HG03469 (cell line): ENCODE measurements at regions not wholly inside any gene's neighbourhood (a gene's known extent, or its start where the extent isn't known, plus 50 kb on each side); places are given as distances from the start of the nearest gene placed in this dataset.
"Not testable (repeated sequence)": the region's sequence is repeated elsewhere in the genome, so short reads cannot be mapped to it uniquely, and the experiment has no call there.

Source experiments
- ATAC-seq: cut with Tn5 transposase; IDR thresholded peaks from one replicate; pipeline ENCODE4 v1.9.1; 2021; ENCODE audit warnings: mild to moderate bottlenecking, moderate library complexity, moderate number of reproducible peaks; ENCODE audit not compliant: unreplicated experiment

- no peak for ATAC-seq
These were observed 1152.6 kb downstream of the NSUN3 start for GRCh38 chr3:95215437-95215957.

DNA sequence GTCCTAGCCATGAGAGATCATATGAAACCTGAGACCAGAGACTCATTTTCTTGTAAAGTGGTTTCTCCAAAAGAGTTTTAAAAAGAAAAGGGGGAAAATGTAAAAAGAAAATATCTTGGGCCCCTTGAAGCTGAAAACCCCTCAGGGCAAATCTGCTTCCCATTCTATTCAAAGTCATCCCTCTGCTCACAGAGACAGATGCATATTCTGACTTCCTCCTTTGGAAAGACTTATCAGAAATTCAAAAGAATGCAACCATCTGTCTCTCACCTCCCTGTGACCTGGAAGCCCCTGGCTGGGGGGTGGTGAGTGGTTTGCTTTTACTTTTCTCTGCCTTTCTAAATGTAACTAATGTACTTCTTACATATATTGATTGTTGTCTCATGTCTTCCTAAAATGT is 1154.8 kb downstream of the NSUN3 start:
- ATAC-seq = no peak

DNA sequence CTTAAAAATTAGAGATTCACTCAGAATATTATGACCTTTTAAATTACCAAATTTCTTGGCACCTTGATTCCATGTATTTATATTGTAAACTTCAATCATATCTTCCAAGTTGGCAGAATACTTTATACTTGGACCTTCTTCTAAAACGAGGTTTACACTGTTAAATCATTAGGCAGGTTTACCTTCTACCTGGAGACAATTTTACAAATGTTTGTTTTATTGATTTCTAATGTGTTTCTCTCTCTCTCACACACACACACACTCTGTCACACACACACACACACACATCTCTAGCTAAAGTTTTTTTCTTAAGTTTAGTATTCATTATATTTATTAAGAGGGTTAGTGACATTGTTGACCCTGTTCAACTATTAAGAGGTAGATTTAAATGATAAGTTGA is 1155.6 kb downstream of the NSUN3 start:
- ATAC-seq = no peak

- no peak for ATAC-seq
These were observed 1163.6 kb downstream of the NSUN3 start for GRCh38 chr3:95226437-95226836.

DNA sequence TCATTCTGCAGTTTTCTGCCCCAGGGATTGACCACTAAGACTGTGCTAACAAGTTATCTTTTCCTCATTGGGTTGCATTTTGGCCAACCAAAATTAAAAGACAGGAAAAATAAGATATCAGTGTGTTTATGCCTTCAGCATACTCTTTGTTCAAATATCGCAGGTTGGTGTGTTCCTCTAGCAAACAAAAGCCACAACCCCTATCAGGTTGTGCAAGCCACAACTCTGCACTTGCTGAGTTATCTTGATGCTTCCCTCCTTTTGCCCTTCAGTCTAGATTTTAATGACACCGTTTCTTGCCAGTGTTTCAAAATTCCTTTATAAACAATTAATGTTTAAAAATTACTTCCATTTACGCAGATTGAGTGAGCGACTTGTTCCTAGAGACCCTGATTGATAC is 1164.2 kb downstream of the NSUN3 start:
- ATAC-seq = no peak

GRCh38 chr3:95228416-95228815 is 1165.6 kb downstream of the NSUN3 start:
- ATAC-seq = no peak

DNA sequence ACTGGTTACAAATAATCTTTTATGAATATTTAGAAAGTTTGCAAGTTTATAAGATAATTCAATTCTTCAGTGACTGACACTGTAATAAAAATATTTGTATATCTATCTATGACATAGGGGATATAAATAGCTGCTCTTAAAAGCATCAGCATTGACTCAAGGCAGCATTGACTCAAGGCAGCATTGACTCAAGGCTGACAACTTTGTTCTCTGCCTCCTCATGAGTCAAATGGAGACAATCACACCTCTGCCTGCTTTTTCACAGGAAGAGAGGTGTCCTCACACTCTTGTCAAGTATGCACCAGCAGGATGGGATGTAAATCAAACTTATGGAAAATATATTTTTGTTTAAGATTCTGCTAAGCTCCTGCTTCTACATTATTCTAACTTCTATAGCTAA is 1173.1 kb downstream of the NSUN3 start:
- ATAC-seq = no peak

DNA sequence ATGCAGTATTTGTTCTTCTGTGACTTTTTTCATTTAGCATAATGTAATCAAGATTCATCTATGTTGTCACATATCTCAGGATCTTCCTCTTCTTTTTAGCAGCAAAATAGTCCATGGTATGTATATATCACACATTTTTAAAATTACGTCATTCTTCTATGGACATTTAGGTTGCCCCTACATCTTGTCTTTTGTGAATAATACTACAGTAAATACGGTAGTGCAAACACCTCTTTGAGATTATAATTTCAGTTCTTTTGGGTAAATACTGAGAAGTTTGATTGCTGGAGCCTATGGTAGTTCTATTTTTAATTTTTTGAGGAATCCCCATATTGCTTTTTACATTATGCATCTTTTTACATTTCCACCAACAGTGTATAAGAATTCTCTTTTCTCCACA is 1174.9 kb downstream of the NSUN3 start:
- ATAC-seq = no peak

- ATAC-seq = no peak
These were observed 1177.5 kb downstream of the NSUN3 start for GRCh38 chr3:95240395-95240794.

GRCh38 chr3:95241256-95241655 is 1178.4 kb downstream of the NSUN3 start:
- ATAC-seq = not testable (repeated sequence)

- ATAC-seq = no peak
These were observed 1183.6 kb downstream of the NSUN3 start for GRCh38 chr3:95246413-95246812.

GRCh38 chr3:95254061-95254460 is 1191.2 kb downstream of the NSUN3 start:
- ATAC-seq = no peak

GRCh38 chr3:95254758-95255157 is 1191.9 kb downstream of the NSUN3 start:
- ATAC-seq = no peak

- no peak for ATAC-seq
These were observed 1202.3 kb downstream of the NSUN3 start for GRCh38 chr3:95265129-95265528.

GRCh38 chr3:95271395-95271794 is 1208.5 kb downstream of the NSUN3 start:
- ATAC-seq = no peak

- ATAC-seq = no peak
These were observed 1209.3 kb downstream of the NSUN3 start for GRCh38 chr3:95272166-95272565.

GRCh38 chr3:95272781-95273180 is 1209.9 kb downstream of the NSUN3 start:
- no peak for ATAC-seq

GRCh38 chr3:95277613-95278012 is 1214.8 kb downstream of the NSUN3 start:
- ATAC-seq = no peak

GRCh38 chr3:95280711-95281352 is 1218.0 kb downstream of the NSUN3 start:
- no peak for ATAC-seq

GRCh38 chr3:95289295-95289694 is 1226.4 kb downstream of the NSUN3 start:
- no peak for ATAC-seq

GRCh38 chr3:95297581-95297980 is 1234.7 kb downstream of the NSUN3 start:
- ATAC-seq = no peak

DNA sequence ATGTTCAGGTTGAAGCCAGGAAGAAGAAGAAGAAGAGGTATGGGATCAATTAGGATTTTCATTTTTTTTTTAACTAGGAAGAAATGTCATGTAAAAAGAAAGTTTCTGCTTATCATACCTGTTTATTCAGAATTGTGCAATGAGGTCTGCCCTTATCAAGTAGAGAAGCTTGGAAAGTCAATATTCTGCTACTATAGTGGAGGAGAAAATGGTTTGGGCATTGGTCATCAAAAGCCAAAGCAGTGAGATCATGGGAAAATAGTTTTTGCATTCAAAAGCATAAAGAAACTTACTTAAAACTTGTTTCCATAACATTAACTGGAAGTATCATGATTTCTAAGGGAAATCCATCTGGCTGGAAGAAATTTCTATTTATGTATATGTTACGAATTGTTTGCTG is 1239.2 kb downstream of the NSUN3 start:
- ATAC-seq = no peak

DNA sequence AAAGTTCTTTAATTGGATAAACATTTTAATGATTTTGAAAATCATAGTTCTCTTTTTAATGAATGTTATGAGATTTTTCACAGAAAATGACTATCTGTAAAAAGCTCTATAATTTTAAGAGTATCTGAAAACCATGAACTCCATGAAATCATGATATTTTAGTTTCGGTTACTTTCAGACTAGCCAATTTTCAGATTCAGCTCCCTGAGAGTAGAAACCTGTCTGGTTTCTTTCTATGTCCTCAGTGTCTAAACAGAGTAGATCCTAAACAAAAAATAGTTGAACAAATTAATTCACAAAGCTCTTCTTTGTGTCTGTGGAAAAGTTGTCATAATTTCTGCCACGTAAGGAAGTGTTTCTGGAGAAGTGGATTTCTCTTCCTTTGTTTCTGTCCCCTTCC is 1247.7 kb downstream of the NSUN3 start:
- no peak for ATAC-seq
